HepG2 (cell line): ENCODE measurements at regions not wholly inside any gene's neighbourhood (a gene's known extent, or its start where the extent isn't known, plus 50 kb on each side); places are given as distances from the start of the nearest gene placed in this dataset.

Experiments
- ATAC-seq: fragments of 200-7000 bp; cut with Tn5 transposase; 3 replicates; pipeline ENCODE4 v1.9.1; 2020; ENCODE audit warnings: mild to moderate bottlenecking, moderate library complexity
- BruUV-seq: library from RNA; stranded (reverse); fragments of 400-500 nt; replicated peaks from 2 replicates; lab custom pipeline; 2021; lab: Mats Ljungman, UMichigan
- CTCF ChIA-PET: fragments of 300-600 bp; formaldehyde crosslinking; extraction: SDS; loops from one replicate; lab custom pipeline; 2021; ENCODE audit warnings: low total read pairs, inconsistent platforms, low intra/inter-chr PET ratio; lab: Yijun Ruan, JAX
- POLR2A ChIA-PET: fragments of 350-600 bp; sonication (Branson Sonifier 250); formaldehyde crosslinking; loops from one replicate; lab custom pipeline; 2020; ENCODE audit warnings: antibody characterized with exemption, inconsistent platforms; lab: Yijun Ruan, JAX
- DNase-seq: peaks from one replicate; pipeline ENCODE4 v3.0.0-alpha.2; 2015; ENCODE audit warnings: low spot score
- FAIRE-seq: peaks from 3 replicates; lab custom pipeline; 2011; peaks lifted over from hg19 to GRCh38; lab: Jason Lieb, UNC
- H2AFZ ChIP-seq: one replicate; pipeline ENCODE4 v1.6.1; 2011; ENCODE audit warnings: low read length, inconsistent platforms
- H3K27ac ChIP-seq: fragments of 300-600 bp; 3 replicates; pipeline ENCODE4 v1.8.0; 2011; ENCODE audit warnings: mixed run types, mild to moderate bottlenecking, mixed read lengths, low read length, inconsistent platforms; ENCODE audit not compliant: insufficient read depth; ENCODE audit errors: extremely low read length
- H3K27me3 ChIP-seq, 2 experiments: fragments of 200-600 bp in 1 of 2; 2 replicates in 1 of 2; 3 replicates in 1 of 2; pipeline versions ENCODE4 v1.6.0 to v1.8.0; 2011; ENCODE audit warnings: low read length in 2 of 2, mild to moderate bottlenecking in 2 of 2, moderate library complexity in 2 of 2, inconsistent platforms in 1 of 2; ENCODE audit not compliant: insufficient read depth in 2 of 2, control insufficient read depth in 1 of 2
- H3K36me3 ChIP-seq, 2 experiments: fragments of 200-600 bp in 1 of 2; replicated peaks in 1 of 2; 2 replicates in 1 of 2; 3 replicates in 1 of 2; pipeline versions ENCODE4 v1.5.1 to v1.8.0; 2011; ENCODE audit warnings: low read length in 2 of 2, inconsistent platforms in 1 of 2; ENCODE audit not compliant: insufficient read depth in 2 of 2, control insufficient read depth in 1 of 2
- H3K4me1 ChIP-seq: 2 replicates; pipeline ENCODE4 v1.5.1; 2012; ENCODE audit warnings: low read length, inconsistent platforms; ENCODE audit not compliant: insufficient read depth
- H3K4me2 ChIP-seq: 2 replicates; pipeline ENCODE4 v1.6.0; 2011; ENCODE audit warnings: low read depth, low read length, inconsistent platforms
- H3K4me3 ChIP-seq, 3 experiments: fragments of 200-600 bp in 1 of 3; sonication (generic), shearing (Covaris generic) in 1 of 3; replicated peaks in 1 of 3; 2 replicates each; pipeline ENCODE4 v1.5.1; 2011 to 2016; ENCODE audit warnings: low read length in 3 of 3, inconsistent platforms in 2 of 3, low read depth in 2 of 3, mild to moderate bottlenecking in 2 of 3, control low read depth in 1 of 3, mixed read lengths in 1 of 3; ENCODE audit not compliant: insufficient read depth in 1 of 3
- H3K79me2 ChIP-seq: one replicate; pipeline ENCODE4 v1.6.1; 2011; ENCODE audit warnings: low read length, inconsistent platforms; ENCODE audit not compliant: insufficient read depth
- H3K9ac ChIP-seq: 2 replicates; pipeline ENCODE4 v1.6.0; 2011; ENCODE audit warnings: mild to moderate bottlenecking, low read depth, low read length, inconsistent platforms; ENCODE audit not compliant: insufficient read depth
- H3K9me3 ChIP-seq: 2 replicates; pipeline ENCODE4 v1.5.1; 2012; ENCODE audit warnings: mild to moderate bottlenecking, low read length
- H4K20me1 ChIP-seq: 2 replicates; pipeline ENCODE4 v1.6.0; 2011; ENCODE audit warnings: inconsistent platforms, mild to moderate bottlenecking, low read length, moderate library complexity; ENCODE audit not compliant: insufficient read depth
- BRD4 ChIP-seq: sonication (generic); formaldehyde crosslinking; IDR thresholded peaks from 2 replicates; pipeline ENCODE4 v1.4.0; 2020; ENCODE audit warnings: missing genetic modification reagents
- HHEX ChIP-seq: IDR thresholded peaks from 2 replicates; pipeline ENCODE4 v1.6.1; 2016; ENCODE audit warnings: control low read depth
- MTA1 ChIP-seq: sonication (generic); formaldehyde crosslinking; IDR thresholded peaks from 2 replicates; pipeline ENCODE4 v1.4.0; 2020; ENCODE audit warnings: missing genetic modification reagents, mild to moderate bottlenecking, borderline replicate concordance
- PITX1 ChIP-seq: sonication (generic); formaldehyde crosslinking; IDR thresholded peaks from 2 replicates; pipeline ENCODE4 v1.5.1; 2020; ENCODE audit warnings: mild to moderate bottlenecking, missing genetic modification reagents
- RBFOX2 ChIP-seq: fragments of 200-400 bp; formaldehyde crosslinking; IDR thresholded peaks from 2 replicates; pipeline ENCODE4 v1.6.1; 2017; ENCODE audit warnings: low read depth, mild to moderate bottlenecking, low read length
- RELA ChIP-seq: sonication (generic); formaldehyde crosslinking; IDR thresholded peaks from 2 replicates; pipeline ENCODE4 v1.4.0; 2020; ENCODE audit warnings: missing genetic modification reagents
- SATB2 ChIP-seq: sonication (generic); formaldehyde crosslinking; IDR thresholded peaks from 2 replicates; pipeline ENCODE4 v1.5.0; 2020; ENCODE audit warnings: missing genetic modification reagents
- SP1 ChIP-seq, 2 experiments: fragments of 450-650 bp in 1 of 2; sonication (generic) in 1 of 2; formaldehyde crosslinking in 1 of 2; IDR thresholded peaks; 2 replicates each; pipeline versions ENCODE4 v1.4.0 to v1.6.1; 2016 to 2020; ENCODE audit warnings: missing genetic modification reagents in 1 of 2
- STAT5B ChIP-seq: sonication (generic); formaldehyde crosslinking; IDR thresholded peaks from 2 replicates; pipeline ENCODE4 v1.4.0; 2020; ENCODE audit warnings: missing genetic modification reagents
- TMF1 ChIP-seq: sonication (generic); formaldehyde crosslinking; IDR thresholded peaks from 2 replicates; pipeline ENCODE4 v1.8.1; 2022; ENCODE audit warnings: low read depth, missing genetic modification reagents
- ZNF501 ChIP-seq: sonication (generic); formaldehyde crosslinking; IDR thresholded peaks from 2 replicates; pipeline ENCODE4 v1.5.1; 2020; ENCODE audit warnings: mild to moderate bottlenecking, moderate library complexity, missing genetic modification reagents
- ZNF550 ChIP-seq: sonication (generic); formaldehyde crosslinking; IDR thresholded peaks from 2 replicates; pipeline ENCODE4 v1.4.0; 2020; ENCODE audit warnings: mild to moderate bottlenecking, missing genetic modification reagents, borderline replicate concordance
- ZNF552 ChIP-seq: sonication (generic); formaldehyde crosslinking; IDR thresholded peaks from 2 replicates; pipeline ENCODE4 v1.9.0; 2022; ENCODE audit warnings: missing genetic modification reagents, mild to moderate bottlenecking, borderline replicate concordance
- ZNF713 ChIP-seq: sonication (generic); formaldehyde crosslinking; IDR thresholded peaks from 2 replicates; pipeline ENCODE4 v1.4.0; 2020; ENCODE audit warnings: mild to moderate bottlenecking, missing genetic modification reagents
- WGBS: methylation state at CpG from one replicate; pipeline ENCODE4 v1.1.6; 2017; ENCODE audit warnings: low lambda C conversion rate; 5-methylcytosine and 5-hydroxymethylcytosine counted together
- in situ Hi-C: cut with HindIII; loops from 2 replicates; pipeline ENCODE4 v1.10.0; 2017; ENCODE audit warnings: low pct_unique_long_range_greater_than_20kb; ENCODE audit not compliant: extremely low pct_ligation_motif_present
- intact Hi-C: fragments of 100-400 bp; cut with micrococcal nuclease; formaldehyde crosslinking; loops from one replicate; pipeline ENCODE4 v1.10.0; 2022; ENCODE audit not compliant: unreplicated experiment
- TF ChIP-seq, protein P1 (sequence below): sonication (generic); formaldehyde crosslinking; IDR thresholded peaks from 2 replicates; pipeline ENCODE4 v1.5.0; 2020; ENCODE audit warnings: missing genetic modification reagents, mild to moderate bottlenecking, borderline replicate concordance
- TF ChIP-seq, protein P2 (sequence below): sonication (generic); formaldehyde crosslinking; IDR thresholded peaks from 2 replicates; pipeline ENCODE4 v1.5.1; 2020; ENCODE audit warnings: mild to moderate bottlenecking, missing genetic modification reagents, moderate library complexity
- TF ChIP-seq, protein P3 (sequence below): IDR thresholded peaks from 2 replicates; pipeline ENCODE4 v1.6.1; 2016; ENCODE audit warnings: low read depth, control low read depth
- TF ChIP-seq, protein P4 (sequence below): sonication (generic); formaldehyde crosslinking; IDR thresholded peaks from 2 replicates; pipeline ENCODE4 v1.4.0; 2020; ENCODE audit warnings: mild to moderate bottlenecking, missing genetic modification reagents

DNA sequence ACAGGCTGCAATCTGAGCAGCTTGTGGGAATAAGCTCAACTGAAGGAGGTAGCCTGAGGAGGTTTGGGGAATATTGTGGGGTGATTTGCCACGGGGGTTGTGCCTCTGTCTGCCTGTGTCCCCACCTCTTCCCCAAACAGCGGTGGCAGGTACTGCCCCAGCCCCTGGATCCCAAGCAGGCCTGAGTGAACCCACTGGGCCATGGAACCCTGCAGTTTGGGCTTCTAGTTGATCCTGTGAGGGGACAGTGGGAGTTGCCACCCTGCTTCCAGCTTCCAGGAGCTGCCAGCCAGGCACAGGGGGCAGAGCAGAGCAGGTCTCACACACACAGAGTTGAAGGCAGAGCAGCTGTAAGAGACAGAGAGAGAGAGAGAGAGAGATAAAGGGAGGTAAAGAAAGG lies 97.4 kb downstream of the PJA1 start:
- BruUV-seq = no TSS peak
- no peak for DNase-seq

More for the DNA sequence above, 97.4 kb downstream of the PJA1 start:
- in situ Hi-C loops = loop anchor here (10.0 kb wide), 1 partner anchor 243 kb away; the partner anchor contains the start of gene EFNB1
- no peak overlapping the region for H3K4me2 ChIP-seq
- no peak overlapping the region for H2AFZ ChIP-seq
- TF ChIP-seq, protein P1, sequence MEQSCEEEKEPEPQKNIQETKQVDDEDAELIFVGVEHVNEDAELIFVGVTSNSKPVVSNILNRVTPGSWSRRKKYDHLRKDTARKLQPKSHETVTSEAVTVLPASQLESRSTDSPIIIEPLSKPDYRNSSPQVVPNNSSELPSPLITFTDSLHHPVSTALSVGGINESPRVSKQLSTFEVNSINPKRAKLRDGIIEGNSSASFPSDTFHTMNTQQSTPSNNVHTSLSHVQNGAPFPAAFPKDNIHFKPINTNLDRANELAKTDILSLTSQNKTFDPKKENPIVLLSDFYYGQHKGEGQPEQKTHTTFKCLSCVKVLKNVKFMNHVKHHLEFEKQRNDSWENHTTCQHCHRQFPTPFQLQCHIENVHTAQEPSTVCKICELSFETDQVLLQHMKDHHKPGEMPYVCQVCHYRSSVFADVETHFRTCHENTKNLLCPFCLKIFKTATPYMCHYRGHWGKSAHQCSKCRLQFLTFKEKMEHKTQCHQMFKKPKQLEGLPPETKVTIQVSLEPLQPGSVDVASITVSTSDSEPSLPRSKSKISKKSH (CRISPR knock-in tag) = no peak
- TF ChIP-seq ZNF550 (CRISPR knock-in tag) = no peak
- no peak for TF ChIP-seq RELA (CRISPR knock-in tag)
- no peak for TF ChIP-seq TMF1 (CRISPR knock-in tag)
- no peak for TF ChIP-seq PITX1 (CRISPR knock-in tag)
- TF ChIP-seq, protein P2, sequence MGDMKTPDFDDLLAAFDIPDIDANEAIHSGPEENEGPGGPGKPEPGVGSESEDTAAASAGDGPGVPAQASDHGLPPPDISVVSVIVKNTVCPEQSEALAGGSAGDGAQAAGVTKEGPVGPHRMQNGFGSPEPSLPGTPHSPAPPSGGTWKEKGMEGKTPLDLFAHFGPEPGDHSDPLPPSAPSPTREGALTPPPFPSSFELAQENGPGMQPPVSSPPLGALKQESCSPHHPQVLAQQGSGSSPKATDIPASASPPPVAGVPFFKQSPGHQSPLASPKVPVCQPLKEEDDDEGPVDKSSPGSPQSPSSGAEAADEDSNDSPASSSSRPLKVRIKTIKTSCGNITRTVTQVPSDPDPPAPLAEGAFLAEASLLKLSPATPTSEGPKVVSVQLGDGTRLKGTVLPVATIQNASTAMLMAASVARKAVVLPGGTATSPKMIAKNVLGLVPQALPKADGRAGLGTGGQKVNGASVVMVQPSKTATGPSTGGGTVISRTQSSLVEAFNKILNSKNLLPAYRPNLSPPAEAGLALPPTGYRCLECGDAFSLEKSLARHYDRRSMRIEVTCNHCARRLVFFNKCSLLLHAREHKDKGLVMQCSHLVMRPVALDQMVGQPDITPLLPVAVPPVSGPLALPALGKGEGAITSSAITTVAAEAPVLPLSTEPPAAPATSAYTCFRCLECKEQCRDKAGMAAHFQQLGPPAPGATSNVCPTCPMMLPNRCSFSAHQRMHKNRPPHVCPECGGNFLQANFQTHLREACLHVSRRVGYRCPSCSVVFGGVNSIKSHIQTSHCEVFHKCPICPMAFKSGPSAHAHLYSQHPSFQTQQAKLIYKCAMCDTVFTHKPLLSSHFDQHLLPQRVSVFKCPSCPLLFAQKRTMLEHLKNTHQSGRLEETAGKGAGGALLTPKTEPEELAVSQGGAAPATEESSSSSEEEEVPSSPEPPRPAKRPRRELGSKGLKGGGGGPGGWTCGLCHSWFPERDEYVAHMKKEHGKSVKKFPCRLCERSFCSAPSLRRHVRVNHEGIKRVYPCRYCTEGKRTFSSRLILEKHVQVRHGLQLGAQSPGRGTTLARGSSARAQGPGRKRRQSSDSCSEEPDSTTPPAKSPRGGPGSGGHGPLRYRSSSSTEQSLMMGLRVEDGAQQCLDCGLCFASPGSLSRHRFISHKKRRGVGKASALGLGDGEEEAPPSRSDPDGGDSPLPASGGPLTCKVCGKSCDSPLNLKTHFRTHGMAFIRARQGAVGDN (CRISPR knock-in tag) = no peak
- TF ChIP-seq, protein P3, sequence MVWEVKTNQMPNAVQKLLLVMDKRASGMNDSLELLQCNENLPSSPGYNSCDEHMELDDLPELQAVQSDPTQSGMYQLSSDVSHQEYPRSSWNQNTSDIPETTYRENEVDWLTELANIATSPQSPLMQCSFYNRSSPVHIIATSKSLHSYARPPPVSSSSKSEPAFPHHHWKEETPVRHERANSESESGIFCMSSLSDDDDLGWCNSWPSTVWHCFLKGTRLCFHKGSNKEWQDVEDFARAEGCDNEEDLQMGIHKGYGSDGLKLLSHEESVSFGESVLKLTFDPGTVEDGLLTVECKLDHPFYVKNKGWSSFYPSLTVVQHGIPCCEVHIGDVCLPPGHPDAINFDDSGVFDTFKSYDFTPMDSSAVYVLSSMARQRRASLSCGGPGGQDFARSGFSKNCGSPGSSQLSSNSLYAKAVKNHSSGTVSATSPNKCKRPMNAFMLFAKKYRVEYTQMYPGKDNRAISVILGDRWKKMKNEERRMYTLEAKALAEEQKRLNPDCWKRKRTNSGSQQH (CRISPR knock-in tag) = no peak
- no peak for TF ChIP-seq ZNF501 (CRISPR knock-in tag)
- no peak for TF ChIP-seq MTA1
- no peak for TF ChIP-seq SATB2
- no peak for TF ChIP-seq RBFOX2
- no peak for TF ChIP-seq BRD4
- TF ChIP-seq ZNF713 (CRISPR knock-in tag) = no peak
- TF ChIP-seq ZNF552 (CRISPR knock-in tag) = no peak
- no peak for TF ChIP-seq SP1 (IDR thresholded peaks at IDR 0.05)
- TF ChIP-seq SP1 (CRISPR knock-in tag; IDR thresholded peaks at IDR 0.05) = no peak
- TF ChIP-seq HHEX (CRISPR knock-in tag) = no peak
- no peak for TF ChIP-seq STAT5B
- TF ChIP-seq, protein P4, sequence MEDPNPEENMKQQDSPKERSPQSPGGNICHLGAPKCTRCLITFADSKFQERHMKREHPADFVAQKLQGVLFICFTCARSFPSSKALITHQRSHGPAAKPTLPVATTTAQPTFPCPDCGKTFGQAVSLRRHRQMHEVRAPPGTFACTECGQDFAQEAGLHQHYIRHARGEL (CRISPR knock-in tag) = no peak
- TF ChIP-seq, all 625 proteins: peak for 0
- no peak for FAIRE-seq
- intact Hi-C loops = no loop called here
- Histone ChIP-seq H3K27me3 (no peaks in the 10 kb centered on the region), H3K9me3 (no peaks in the 10 kb centered on the region), H3K79me2 (no peaks in the 10 kb centered on the region), H3K27ac (no peak overlapping the region), H3K4me3 (no peak overlapping the region), H3K9ac (no peak overlapping the region), H4K20me1 (no peaks in the 10 kb centered on the region), H3K4me1 (no peaks in the 10 kb centered on the region), H3K36me3 (no peaks in the 10 kb centered on the region)
- POLR2A ChIA-PET = no interaction called here
- ATAC-seq = no peak
- CTCF ChIA-PET = no interaction called here
- WGBS = no CpG with 5 or more reads among the region's 2 CpGs
